GM12878 (cell line): ENCODE measurements at regions not wholly inside any gene's neighbourhood (a gene's known extent, or its start where the extent isn't known, plus 50 kb on each side); places are given as distances from the start of the nearest gene placed in this dataset.

Experiments
- ATAC-seq: fragments of 200-7000 bp; cut with Tn5 transposase; 3 replicates; pipeline ENCODE4 v1.9.1; 2020; ENCODE audit warnings: mild to moderate bottlenecking, moderate library complexity
- BruUV-seq: library from RNA; stranded (reverse); fragments of 400-500 nt; replicated peaks from 2 replicates; lab custom pipeline; 2021; lab: Mats Ljungman, UMichigan
- CTCF ChIA-PET: fragments of 300-600 bp; sonication (Branson Sonifier 250); formaldehyde crosslinking; extraction: SDS; loops from one replicate; lab custom pipeline; 2021; ENCODE audit warnings: inconsistent platforms; lab: Yijun Ruan, JAX
- POLR2A ChIA-PET: fragments of 350-600 bp; formaldehyde crosslinking; extraction: SDS; loops from one replicate; lab custom pipeline; 2021; ENCODE audit warnings: inconsistent platforms; lab: Charles Lee
- RAD21 ChIA-PET: fragments of 300-600 bp; sonication (Branson Sonifier 250); formaldehyde crosslinking; loops from one replicate; lab custom pipeline; 2023; ENCODE audit warnings: antibody characterized with exemption; ENCODE audit not compliant: unreplicated experiment; lab: Charles Lee
- SMC1A ChIA-PET: fragments of 300-600 bp; sonication (Branson Sonifier 250); formaldehyde crosslinking; loops from one replicate; lab custom pipeline; 2023; ENCODE audit not compliant: unreplicated experiment, uncharacterized antibody; lab: Charles Lee
- DNase-seq: peaks from one replicate; pipeline ENCODE4 v3.0.0-alpha.2; 2011; ENCODE audit warnings: low read depth, low spot score
- FAIRE-seq: peaks from 3 replicates; lab custom pipeline; 2011; peaks lifted over from hg19 to GRCh38; lab: Jason Lieb, UNC
- H2AFZ ChIP-seq: 2 replicates; pipeline ENCODE4 v1.6.0; 2011; ENCODE audit warnings: low read depth, low read length, control low read depth; ENCODE audit not compliant: control insufficient read depth
- H3K27ac ChIP-seq: 2 replicates; pipeline ENCODE4 v1.5.1; 2011; ENCODE audit warnings: control low read depth; ENCODE audit not compliant: control insufficient read depth, insufficient read depth
- H3K27me3 ChIP-seq, 2 experiments: replicated peaks in 1 of 2; 2 replicates each; pipeline versions ENCODE4 v1.6.0 to v1.6.1; 2011; ENCODE audit warnings: low read length in 1 of 2; ENCODE audit not compliant: control insufficient read depth in 2 of 2, insufficient read depth in 2 of 2
- H3K36me3 ChIP-seq, 2 experiments: 2 replicates each; pipeline ENCODE4 v1.5.1; 2011; ENCODE audit warnings: low read length in 1 of 2; ENCODE audit not compliant: control insufficient read depth in 2 of 2, insufficient read depth in 2 of 2
- H3K4me1 ChIP-seq: 2 replicates; pipeline ENCODE4 v1.6.1; 2011; ENCODE audit warnings: mild to moderate bottlenecking, low read length, moderate library complexity, mixed read lengths; ENCODE audit not compliant: control insufficient read depth, insufficient read depth
- H3K4me2 ChIP-seq: 2 replicates; pipeline ENCODE4 v1.6.0; 2011; ENCODE audit warnings: control low read depth; ENCODE audit not compliant: control insufficient read depth, insufficient read depth
- H3K4me3 ChIP-seq: fragments of 200-600 bp; sonication (generic); 2 replicates; pipeline ENCODE4 v1.5.1; 2016
- H3K79me2 ChIP-seq: 2 replicates; pipeline ENCODE4 v1.6.0; 2011; ENCODE audit warnings: low read length; ENCODE audit not compliant: control insufficient read depth, insufficient read depth
- H3K9ac ChIP-seq: 2 replicates; pipeline ENCODE4 v1.8.0; 2011; ENCODE audit warnings: low read length, control low read depth, mixed read lengths; ENCODE audit not compliant: control insufficient read depth, insufficient read depth
- H3K9me3 ChIP-seq: replicated peaks from 3 replicates; pipeline ENCODE4 v1.5.1; 2011; ENCODE audit warnings: mild to moderate bottlenecking, low read length; ENCODE audit not compliant: control insufficient read depth, insufficient read depth
- H4K20me1 ChIP-seq: 2 replicates; pipeline ENCODE4 v1.6.0; 2011; ENCODE audit not compliant: control insufficient read depth, insufficient read depth
- CBFB ChIP-seq: IDR thresholded peaks from 2 replicates; pipeline ENCODE4 v1.6.1; 2016; ENCODE audit warnings: antibody characterized with exemption, low read depth
- CREB1 ChIP-seq: IDR thresholded peaks from 2 replicates; pipeline ENCODE4 v1.6.1; 2012; ENCODE audit warnings: low read depth, mild to moderate bottlenecking, inconsistent platforms
- IRF5 ChIP-seq: fragments of 450-650 bp; IDR thresholded peaks from 2 replicates; pipeline ENCODE4 v1.6.1; 2017; ENCODE audit warnings: borderline replicate concordance
- JUNB ChIP-seq: IDR thresholded peaks from 2 replicates; pipeline ENCODE4 v1.6.1; 2016; ENCODE audit warnings: antibody characterized with exemption, mild to moderate bottlenecking
- MTA3 ChIP-seq: IDR thresholded peaks from 2 replicates; pipeline ENCODE4 v1.6.1; 2012; ENCODE audit warnings: low read length, inconsistent platforms, borderline replicate concordance
- NFXL1 ChIP-seq: fragments of 450-650 bp; IDR thresholded peaks from 2 replicates; pipeline ENCODE4 v1.6.1; 2017; ENCODE audit warnings: antibody characterized with exemption, mild to moderate bottlenecking, borderline replicate concordance
- PBX3 ChIP-seq: IDR thresholded peaks from 2 replicates; pipeline ENCODE4 v1.6.1; 2011; ENCODE audit warnings: mild to moderate bottlenecking, low read depth, low read length, moderate library complexity; ENCODE audit not compliant: insufficient replicate concordance
- SUPT20H ChIP-seq: IDR thresholded peaks from 2 replicates; pipeline ENCODE4 v1.6.1; 2011; ENCODE audit warnings: low read depth, mild to moderate bottlenecking, low read length, moderate library complexity, borderline replicate concordance; ENCODE audit not compliant: control insufficient read depth
- YY1 ChIP-seq: IDR thresholded peaks from 2 replicates; pipeline ENCODE4 v1.6.1; 2011; ENCODE audit warnings: low read depth, mild to moderate bottlenecking, low read length
- ZBED1 ChIP-seq: IDR thresholded peaks from 2 replicates; pipeline ENCODE4 v1.6.1; 2016; ENCODE audit warnings: borderline replicate concordance
- ZNF592 ChIP-seq: fragments of 450-650 bp; IDR thresholded peaks from 2 replicates; pipeline ENCODE4 v1.6.1; 2017; ENCODE audit warnings: mild to moderate bottlenecking, moderate library complexity
- ZNF622 ChIP-seq: fragments of 450-650 bp; IDR thresholded peaks from 2 replicates; pipeline ENCODE4 v1.6.1; 2017; ENCODE audit warnings: mild to moderate bottlenecking, inconsistent platforms
- WGBS: methylation state at CpG from one replicate; pipeline ENCODE4 v1.1.6; 2016; ENCODE audit warnings: low lambda C conversion rate; ENCODE audit not compliant: insufficient replicate concordance, insufficient coverage; ENCODE audit errors: missing lambda C conversion rate; 5-methylcytosine and 5-hydroxymethylcytosine counted together
- in situ Hi-C: fragments of 300-500 bp; cut with MboI; formaldehyde crosslinking; loops from 9 replicates; pipeline ENCODE4 v1.14.3; 2018; ENCODE audit warnings: mixed read lengths
- intact Hi-C: fragments of 100-400 bp; cut with micrococcal nuclease; formaldehyde crosslinking; loops from one replicate; pipeline ENCODE4 v1.14.2; 2022; ENCODE audit not compliant: unreplicated experiment

GRCh38 chr18:6566338-6566911 is 151.7 kb upstream of the L3MBTL4 start:
- Histone ChIP-seq H2AFZ (no peak overlapping the region), H3K9me3 (no peaks in the 10 kb centered on the region), H4K20me1 (no peaks in the 10 kb centered on the region), H3K9ac (no peak overlapping the region), H3K4me2 (no peak overlapping the region), H3K4me3 (no peak overlapping the region), H3K4me1 (no peaks in the 10 kb centered on the region), H3K27ac (no peak overlapping the region), H3K27me3 (no peaks in the 10 kb centered on the region; a peak in 1 of 4 replicates), H3K79me2 (no peaks in the 10 kb centered on the region)
- SMC1A ChIA-PET: no interaction called here
- BruUV-seq: no TSS peak
- no peak for ATAC-seq
- no peak for DNase-seq
- CTCF ChIA-PET: interaction anchor here (1.1 kb wide), 1 partner anchor 24 kb away, joined by 4 read pairs; no protein-coding TSS in a partner anchor
- FAIRE-seq: no peak
- no peak for TF ChIP-seq NFXL1
- TF ChIP-seq, all 136 proteins: peak for 0
- H3K36me3 ChIP-seq: no peaks in the 10 kb centered on the region
- in situ Hi-C loops: no loop called here
- RAD21 ChIA-PET: no interaction called here
- WGBS: 0% methylated on average over 3 of the region's 3 CpGs
- POLR2A ChIA-PET: no interaction called here
- intact Hi-C loops: no loop called here

- SMC1A ChIA-PET: interaction anchor here (0.6 to 1.0 kb wide), 2 partner anchors 294 to 530 kb away, joined by 3 to 4 read pairs; no protein-coding TSS in a partner anchor
- no peaks in the 10 kb centered on the region for H4K20me1 ChIP-seq
- in situ Hi-C loops: no loop called here
- H3K27me3 ChIP-seq: no peaks in the 10 kb centered on the region; a peak in 1 of 4 replicates
- intact Hi-C loops: no loop called here
- no peaks in the 10 kb centered on the region for H3K36me3 ChIP-seq
- no peak overlapping the region for H3K9ac ChIP-seq
- H2AFZ ChIP-seq: no peak overlapping the region
- BruUV-seq: no TSS peak
- POLR2A ChIA-PET: no interaction called here
- H3K4me3 ChIP-seq: no peak overlapping the region
- FAIRE-seq (no peak), DNase-seq (no peak), ATAC-seq (no peak)
- no peaks in the 10 kb centered on the region for H3K9me3 ChIP-seq
- H3K4me2 ChIP-seq: no peak overlapping the region
- RAD21 ChIA-PET: no interaction called here
- H3K4me1 ChIP-seq: no peaks in the 10 kb centered on the region
- CTCF ChIA-PET: no interaction called here
- no peak overlapping the region for H3K27ac ChIP-seq
- 2% methylated on average over 2 of the region's 2 CpGs for WGBS
- H3K79me2 ChIP-seq: no peaks in the 10 kb centered on the region
- TF ChIP-seq MTA3 (no peak), SUPT20H (no peak), YY1 (no peak), JUNB (no peak), IRF5 (no peak), ZBED1 (no peak), ZNF592 (no peak), CBFB (no peak), PBX3 (no peak), CREB1 (no peak), ZNF622 (no peak)
Observed at GRCh38 chr18:6569813-6570212, 155.1 kb upstream of the L3MBTL4 start.
